Stromal cell of bone marrow (primary cell): ENCODE measurements at regions not wholly inside any gene's neighbourhood (a gene's known extent, or its start where the extent isn't known, plus 50 kb on each side); places are given as distances from the start of the nearest gene placed in this dataset.
"Not testable (repeated sequence)": the region's sequence is repeated elsewhere in the genome, so short reads cannot be mapped to it uniquely, and the experiment has no call there.

Experiments
- DNase-seq: peaks from one replicate; pipeline ENCODE4 v3.0.0-alpha.2; 2012; ENCODE audit warnings: low read depth

GRCh38 chr2:171266102-171266501 lies 105.4 kb upstream of the TLK1 start:
- DNase-seq: no peak

GRCh38 chr2:171261529-171261928 lies 100.8 kb upstream of the TLK1 start:
- DNase-seq: not testable (repeated sequence)

GRCh38 chr2:171260471-171261424 lies 100.1 kb upstream of the TLK1 start:
- no peak for DNase-seq

GRCh38 chr2:171254666-171255065 lies 94.0 kb upstream of the TLK1 start:
- no peak for DNase-seq

- DNase-seq: no peak
Observed at GRCh38 chr2:171253900-171254650, 93.4 kb upstream of the TLK1 start.

GRCh38 chr2:171253279-171253678 lies 92.6 kb upstream of the TLK1 start:
- no peak for DNase-seq

- no peak for DNase-seq
Observed at GRCh38 chr2:171249689-171250088, 89.0 kb upstream of the TLK1 start.

- DNase-seq: no peak
Observed at GRCh38 chr2:171247741-171248662, 87.3 kb upstream of the TLK1 start.

- peak; percentile 55 for DNase-seq
Observed at GRCh38 chr2:171244970-171245782, 84.5 kb upstream of the TLK1 start.

- DNase-seq: peak; percentile 75
Observed at GRCh38 chr2:171244466-171244969, 83.8 kb upstream of the TLK1 start.

GRCh38 chr2:171241771-171242170 lies 81.1 kb upstream of the TLK1 start:
- DNase-seq: no peak

GRCh38 chr2:171238946-171239345 lies 78.3 kb upstream of the TLK1 start:
- DNase-seq: no peak

- DNase-seq: no peak
Observed at GRCh38 chr2:171237751-171238505, 77.2 kb upstream of the TLK1 start.

- DNase-seq: no peak
Observed at GRCh38 chr2:171235262-171235881, 74.7 kb upstream of the TLK1 start.

GRCh38 chr2:171230176-171230575 lies 69.5 kb upstream of the TLK1 start:
- no peak for DNase-seq

GRCh38 chr2:171228826-171229225 lies 68.1 kb upstream of the TLK1 start:
- no peak for DNase-seq

- DNase-seq: peak; percentile 24
Observed at GRCh38 chr2:171227066-171227782, 66.5 kb upstream of the TLK1 start.

- no peak for DNase-seq
Observed at GRCh38 chr2:171226461-171226860, 65.8 kb upstream of the TLK1 start.

- DNase-seq: no peak
Observed at GRCh38 chr2:171225989-171226388, 65.3 kb upstream of the TLK1 start.
